Endodermal cell (in vitro differentiated cells): ENCODE measurements at regions not wholly inside any gene's neighbourhood (a gene's known extent, or its start where the extent isn't known, plus 50 kb on each side); places are given as distances from the start of the nearest gene placed in this dataset.

Source experiments
- DNase-seq: peaks from one replicate; pipeline ENCODE4 v3.0.0-alpha.2; 2017
- H3K27ac ChIP-seq: 2 replicates; pipeline ENCODE4 v1.5.1; 2013; ENCODE audit warnings: mild to moderate bottlenecking, low read depth, low read length, moderate library complexity
- H3K27me3 ChIP-seq: 2 replicates; pipeline ENCODE4 v1.6.1; 2013; ENCODE audit warnings: mild to moderate bottlenecking, low read length, moderate library complexity; ENCODE audit not compliant: insufficient read depth, control insufficient read depth, poor library complexity, severe bottlenecking
- H3K36me3 ChIP-seq: 2 replicates; pipeline ENCODE4 v1.7.0; 2013; ENCODE audit warnings: mild to moderate bottlenecking, low read length, moderate library complexity; ENCODE audit not compliant: control insufficient read depth, insufficient read depth
- H3K4me1 ChIP-seq: one replicate; pipeline ENCODE4 v1.7.0; 2013; ENCODE audit warnings: low read length; ENCODE audit not compliant: control insufficient read depth, insufficient read depth
- H3K4me3 ChIP-seq: 2 replicates; pipeline ENCODE4 v1.5.1; 2013; ENCODE audit warnings: mild to moderate bottlenecking, low read length, moderate library complexity
- H3K9ac ChIP-seq: 2 replicates; pipeline ENCODE4 v1.6.1; 2013; ENCODE audit warnings: mild to moderate bottlenecking, low read length, moderate library complexity; ENCODE audit not compliant: poor library complexity, severe bottlenecking; ENCODE audit errors: extremely low read depth
- H3K9me3 ChIP-seq: 2 replicates; pipeline ENCODE4 v1.6.1; 2013; ENCODE audit warnings: mild to moderate bottlenecking, low read length, moderate library complexity; ENCODE audit not compliant: control insufficient read depth
- H3K27ac Mint-ChIP-seq: 2 replicates; pipeline ENCODE4 v1.8.0; 2020; ENCODE audit warnings: mixed read lengths
- H3K27me3 Mint-ChIP-seq: 2 replicates; pipeline ENCODE4 v1.8.0; 2021; ENCODE audit warnings: mild to moderate bottlenecking, mixed read lengths; ENCODE audit not compliant: insufficient read depth
- H3K36me3 Mint-ChIP-seq: 2 replicates; pipeline ENCODE4 v1.8.0; 2020; ENCODE audit warnings: low read depth, mixed read lengths
- H3K4me1 Mint-ChIP-seq: 2 replicates; pipeline ENCODE4 v1.8.0; 2020; ENCODE audit warnings: mixed read lengths
- H3K4me3 Mint-ChIP-seq: 2 replicates; pipeline ENCODE4 v1.8.0; 2020; ENCODE audit warnings: mild to moderate bottlenecking, moderate library complexity, mixed read lengths
- H3K9me3 Mint-ChIP-seq: 2 replicates; pipeline ENCODE4 v1.8.0; 2020; ENCODE audit warnings: mild to moderate bottlenecking, mixed read lengths
- CTCF ChIP-seq: fragments of 200-600 bp; sonication (generic); conservative IDR thresholded peaks from 2 replicates; pipeline ENCODE4 v1.5.0; 2021; ENCODE audit warnings: antibody characterized with exemption, mild to moderate bottlenecking
- WGBS, 2 experiments: methylation state at CpG; one replicate each; pipeline versions ENCODE4 v1.1.5 to v1.1.7; 2013; ENCODE audit warnings: missing lambda C conversion rate in 2 of 2, mixed read lengths in 1 of 2; ENCODE audit not compliant: insufficient coverage in 1 of 2, insufficient read length in 1 of 2; 5-methylcytosine and 5-hydroxymethylcytosine counted together

GRCh38 chr5:52177193-52177592 lies 610.5 kb upstream of the ITGA1 start:
- no peak for DNase-seq
- Mint-ChIP-seq H3K9me3 (no peaks in the 10 kb centered on the region), H3K4me1 (no peaks in the 10 kb centered on the region), H3K27me3 (no peaks in the 10 kb centered on the region), H3K4me3 (no peak overlapping the region), H3K27ac (no peak overlapping the region), H3K36me3 (no peaks in the 10 kb centered on the region)
- Histone ChIP-seq H3K9me3 (no peaks in the 10 kb centered on the region), H3K36me3 (no peaks in the 10 kb centered on the region), H3K9ac (no peak overlapping the region), H3K4me3 (no peak overlapping the region), H3K27ac (no peak overlapping the region), H3K4me1 (no peaks in the 10 kb centered on the region), H3K27me3 (no peaks in the 10 kb centered on the region)
- no peak for TF ChIP-seq CTCF
- 76 to 90% methylated on average over 1 of the region's 1 CpG for WGBS, 2 experiments

GRCh38 chr5:52181403-52181802 lies 606.3 kb upstream of the ITGA1 start:
- Mint-ChIP-seq H3K4me1 (no peaks in the 10 kb centered on the region), H3K27me3 (no peaks in the 10 kb centered on the region), H3K27ac (no peak overlapping the region), H3K36me3 (no peaks in the 10 kb centered on the region), H3K9me3 (no peaks in the 10 kb centered on the region), H3K4me3 (no peak overlapping the region)
- Histone ChIP-seq H3K36me3 (no peaks in the 10 kb centered on the region), H3K27me3 (no peaks in the 10 kb centered on the region), H3K4me3 (no peak overlapping the region), H3K9ac (no peak overlapping the region), H3K4me1 (no peaks in the 10 kb centered on the region), H3K27ac (no peak overlapping the region), H3K9me3 (no peaks in the 10 kb centered on the region)
- TF ChIP-seq CTCF = no peak
- 92% methylated on average over 1 of the region's 2 CpGs; no CpG with 5 or more reads in 1 of the 2 experiments for WGBS, 2 experiments
- DNase-seq = no peak

- Histone ChIP-seq H3K27ac (no peak overlapping the region), H3K9ac (no peak overlapping the region), H3K36me3 (no peaks in the 10 kb centered on the region), H3K4me3 (no peak overlapping the region), H3K27me3 (no peaks in the 10 kb centered on the region), H3K4me1 (no peaks in the 10 kb centered on the region), H3K9me3 (no peaks in the 10 kb centered on the region)
- Mint-ChIP-seq H3K27me3 (no peaks in the 10 kb centered on the region), H3K36me3 (no peaks in the 10 kb centered on the region), H3K4me3 (no peak overlapping the region), H3K9me3 (peaks cover 2% of the 10 kb centered on the region), H3K4me1 (no peaks in the 10 kb centered on the region), H3K27ac (no peak overlapping the region)
- no peak for TF ChIP-seq CTCF
- no peak for DNase-seq
Measured at GRCh38 chr5:52190737-52191136, 597.0 kb upstream of the ITGA1 start.
